ENCODE measurements at regions not wholly inside any gene's neighbourhood (a gene's known extent, or its start where the extent isn't known, plus 50 kb on each side); places are given as distances from the start of the nearest gene placed in this dataset.
A peak's percentile ranks its signal among the peaks of the same experiment; 100 is the strongest.
"Not testable (repeated sequence)": the region's sequence is repeated elsewhere in the genome, so short reads cannot be mapped to it uniquely, and the experiment has no call there.

DNA sequence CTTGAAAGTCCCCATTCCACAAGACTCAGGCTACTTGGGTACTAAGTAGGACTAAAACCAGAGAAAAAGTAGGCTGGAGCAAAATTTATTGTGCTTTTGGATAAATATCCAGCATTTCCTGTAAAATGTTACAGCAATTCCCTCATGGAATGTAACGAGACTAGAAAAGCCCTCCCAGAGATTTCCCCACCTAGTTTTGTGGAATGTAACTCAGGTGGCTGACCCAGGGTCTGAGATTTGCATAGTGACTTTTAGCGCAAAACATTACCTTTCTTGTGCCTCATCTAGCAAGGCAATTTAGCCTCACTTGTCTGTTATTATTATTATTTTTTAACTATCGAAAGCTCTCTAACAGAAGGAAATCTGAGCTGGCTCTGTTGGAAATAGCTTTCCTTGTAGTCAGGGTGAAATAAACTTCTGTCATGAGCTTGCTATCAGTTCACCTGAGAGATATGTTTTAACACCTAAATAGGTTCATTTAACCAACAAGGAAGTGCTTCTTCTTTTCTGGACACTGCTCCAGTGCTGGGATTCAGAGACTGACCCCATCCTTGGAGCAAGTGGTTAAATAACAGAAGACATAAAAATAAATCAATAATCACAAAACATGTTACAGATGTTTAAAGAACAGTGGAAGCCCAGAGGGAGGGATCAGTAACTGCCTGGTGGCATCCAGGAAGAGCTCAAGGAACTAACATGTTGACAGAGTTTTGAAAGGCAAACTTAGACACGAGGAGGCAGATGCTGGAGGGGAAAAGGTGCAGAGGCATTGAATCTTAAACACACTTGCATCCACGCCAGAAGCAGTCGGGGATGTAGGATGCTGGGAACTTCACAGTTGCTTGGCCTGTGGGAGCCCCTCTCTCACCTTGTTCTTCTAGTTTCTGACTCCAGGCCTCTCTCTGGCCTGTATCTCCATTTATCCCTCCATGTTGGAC lies 68.3 kb upstream of the RHOU start:
- H3K4me3 ChIP-seq (ENCODE audit: low read length), result no peak overlapping the region
- DNase-seq (ENCODE audit: low read depth), result no peak
- TF ChIP-seq, protein P1, sequence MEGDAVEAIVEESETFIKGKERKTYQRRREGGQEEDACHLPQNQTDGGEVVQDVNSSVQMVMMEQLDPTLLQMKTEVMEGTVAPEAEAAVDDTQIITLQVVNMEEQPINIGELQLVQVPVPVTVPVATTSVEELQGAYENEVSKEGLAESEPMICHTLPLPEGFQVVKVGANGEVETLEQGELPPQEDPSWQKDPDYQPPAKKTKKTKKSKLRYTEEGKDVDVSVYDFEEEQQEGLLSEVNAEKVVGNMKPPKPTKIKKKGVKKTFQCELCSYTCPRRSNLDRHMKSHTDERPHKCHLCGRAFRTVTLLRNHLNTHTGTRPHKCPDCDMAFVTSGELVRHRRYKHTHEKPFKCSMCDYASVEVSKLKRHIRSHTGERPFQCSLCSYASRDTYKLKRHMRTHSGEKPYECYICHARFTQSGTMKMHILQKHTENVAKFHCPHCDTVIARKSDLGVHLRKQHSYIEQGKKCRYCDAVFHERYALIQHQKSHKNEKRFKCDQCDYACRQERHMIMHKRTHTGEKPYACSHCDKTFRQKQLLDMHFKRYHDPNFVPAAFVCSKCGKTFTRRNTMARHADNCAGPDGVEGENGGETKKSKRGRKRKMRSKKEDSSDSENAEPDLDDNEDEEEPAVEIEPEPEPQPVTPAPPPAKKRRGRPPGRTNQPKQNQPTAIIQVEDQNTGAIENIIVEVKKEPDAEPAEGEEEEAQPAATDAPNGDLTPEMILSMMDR (IDR thresholded peaks at IDR 0.05; ENCODE audit: insufficient read depth, low read depth, low read length, missing control alignments), result no peak

DNA sequence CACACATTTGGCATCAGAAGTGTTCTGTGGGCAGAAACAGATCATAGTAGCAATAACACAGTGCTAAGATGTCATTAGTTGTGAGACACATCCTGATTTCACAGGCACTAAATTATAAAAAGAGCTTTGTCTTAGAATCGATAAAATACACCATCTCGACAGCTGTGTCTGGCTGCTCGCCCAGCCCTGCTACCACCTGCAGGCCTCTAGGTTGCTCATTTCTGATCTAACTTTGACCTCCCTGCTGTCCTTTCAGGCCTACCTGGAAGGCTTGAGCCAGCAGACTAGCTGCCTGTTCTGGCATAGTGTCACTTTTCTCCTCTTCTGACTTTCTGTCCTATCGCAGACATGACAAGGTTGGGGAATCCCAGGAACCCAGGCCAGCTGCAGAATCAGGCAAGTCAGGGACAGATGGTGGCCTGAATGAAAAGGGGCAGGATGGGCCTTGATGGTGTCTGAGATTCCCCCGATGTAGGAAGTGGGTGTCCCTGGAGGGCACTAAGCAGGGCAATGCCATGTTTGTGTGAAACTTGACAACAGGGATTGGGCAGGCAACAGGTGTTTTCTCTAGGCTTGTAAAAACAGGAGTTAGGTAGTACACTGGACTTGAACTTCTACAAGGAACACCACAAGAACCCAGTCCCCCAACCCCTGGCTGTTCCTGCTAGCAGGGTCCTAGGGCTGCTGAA lies 66.6 kb upstream of the RHOU start:
- no peak for DNase-seq (ENCODE audit: low read depth)
- TF ChIP-seq, protein P1 (IDR thresholded peaks at IDR 0.05; ENCODE audit: insufficient read depth, low read depth, low read length, missing control alignments), result no peak
- H3K4me3 ChIP-seq (ENCODE audit: low read length), result no peak overlapping the region

DNA sequence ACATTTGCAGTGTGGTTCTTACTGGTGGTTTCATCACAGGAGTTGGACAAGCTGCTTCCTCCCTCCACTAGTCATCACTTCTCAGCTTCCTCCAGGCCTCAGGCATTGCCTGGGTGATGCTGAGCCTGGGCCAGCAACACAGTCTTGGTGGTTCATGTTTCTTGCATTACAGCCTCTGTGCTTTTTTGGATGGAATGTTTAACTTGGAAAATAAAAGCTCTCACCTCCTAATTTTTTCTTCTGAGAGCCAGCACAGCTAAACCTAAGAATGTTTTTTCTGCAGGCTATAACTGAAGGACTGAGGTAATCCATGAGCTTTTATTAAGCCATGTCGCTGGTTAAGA lies 66.1 kb upstream of the RHOU start:
- no peak overlapping the region for H3K4me3 ChIP-seq (ENCODE audit: low read length)
- DNase-seq (ENCODE audit: low read depth), result peak; percentile 31
- TF ChIP-seq, protein P1 (IDR thresholded peaks at IDR 0.05; ENCODE audit: insufficient read depth, low read depth, low read length, missing control alignments), result no peak

DNA sequence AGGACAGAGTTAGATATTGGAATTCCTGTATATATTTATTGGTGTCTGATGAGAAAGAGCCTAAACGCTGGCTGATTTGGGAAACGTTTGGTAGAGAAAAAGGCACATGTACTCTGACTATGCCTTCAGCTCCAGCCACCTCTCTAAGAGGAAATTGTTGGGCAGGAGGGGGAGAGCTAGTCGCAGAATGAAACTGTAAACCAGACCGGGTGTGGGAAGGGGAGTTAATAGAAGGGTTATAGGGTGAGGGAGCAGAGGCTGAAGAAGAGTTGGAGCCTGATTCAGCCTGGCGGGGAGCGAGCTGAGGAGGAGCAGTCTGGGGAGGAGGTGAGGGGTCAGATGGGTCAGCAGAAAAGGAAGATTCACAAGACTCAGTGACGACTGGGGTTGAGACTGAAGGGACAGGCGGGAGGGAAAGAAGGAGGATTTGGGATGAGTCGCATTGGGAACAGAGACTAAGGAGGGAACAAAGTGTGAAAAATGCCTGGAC lies 54.2 kb upstream of the RHOU start:
- DNase-seq (ENCODE audit: low read depth); H3K4me3 ChIP-seq (ENCODE audit: low read length): not testable (repeated sequence)

DNA sequence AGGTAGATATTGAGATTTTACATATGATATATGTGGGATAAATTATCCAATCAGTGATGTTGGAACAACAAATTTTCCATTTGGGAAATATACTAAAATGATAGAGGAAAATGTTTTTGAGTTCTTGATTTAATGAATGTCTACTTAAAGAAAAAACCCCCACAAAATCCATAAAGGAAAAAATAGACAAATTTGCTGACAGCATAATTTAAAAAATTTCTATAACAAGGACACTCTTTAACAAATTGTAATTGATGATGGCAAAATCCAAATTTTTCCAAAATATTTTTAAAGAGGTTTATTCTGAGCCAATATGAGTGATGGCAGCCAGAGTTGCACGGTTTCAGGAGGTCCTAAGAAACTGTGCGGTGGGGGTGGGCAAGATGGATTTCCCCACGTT lies 51.9 kb upstream of the RHOU start:
- H3K4me3 ChIP-seq (ENCODE audit: low read length), result no peak overlapping the region
- TF ChIP-seq, protein P1 (IDR thresholded peaks at IDR 0.05; ENCODE audit: insufficient read depth, low read depth, low read length, missing control alignments), result no peak
- no peak for DNase-seq (ENCODE audit: low read depth)

DNA sequence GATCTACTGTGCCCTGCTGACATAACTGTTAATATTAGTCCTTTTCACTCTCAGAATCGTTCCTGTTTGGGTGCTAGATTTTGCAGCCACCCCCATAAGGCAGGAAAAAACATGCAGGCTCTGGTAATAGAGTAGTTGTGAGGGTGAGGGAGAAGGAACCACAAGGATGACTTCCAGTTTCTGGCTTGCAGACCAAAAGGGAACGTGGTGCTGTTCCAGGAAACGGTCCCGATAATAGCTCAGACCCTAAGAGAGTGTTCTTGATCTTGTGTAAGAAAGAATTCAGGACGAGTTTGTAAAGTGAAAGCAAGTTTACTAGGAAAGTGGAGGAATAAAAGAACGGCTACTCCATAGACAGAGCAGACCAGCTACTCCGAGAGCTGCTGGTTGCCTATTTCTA lies 50.7 kb upstream of the RHOU start:
- DNase-seq (ENCODE audit: low read depth), result no peak
- TF ChIP-seq, protein P1 (IDR thresholded peaks at IDR 0.05; ENCODE audit: insufficient read depth, low read depth, low read length, missing control alignments), result no peak
- H3K4me3 ChIP-seq (ENCODE audit: low read length), result no peak overlapping the region

DNA sequence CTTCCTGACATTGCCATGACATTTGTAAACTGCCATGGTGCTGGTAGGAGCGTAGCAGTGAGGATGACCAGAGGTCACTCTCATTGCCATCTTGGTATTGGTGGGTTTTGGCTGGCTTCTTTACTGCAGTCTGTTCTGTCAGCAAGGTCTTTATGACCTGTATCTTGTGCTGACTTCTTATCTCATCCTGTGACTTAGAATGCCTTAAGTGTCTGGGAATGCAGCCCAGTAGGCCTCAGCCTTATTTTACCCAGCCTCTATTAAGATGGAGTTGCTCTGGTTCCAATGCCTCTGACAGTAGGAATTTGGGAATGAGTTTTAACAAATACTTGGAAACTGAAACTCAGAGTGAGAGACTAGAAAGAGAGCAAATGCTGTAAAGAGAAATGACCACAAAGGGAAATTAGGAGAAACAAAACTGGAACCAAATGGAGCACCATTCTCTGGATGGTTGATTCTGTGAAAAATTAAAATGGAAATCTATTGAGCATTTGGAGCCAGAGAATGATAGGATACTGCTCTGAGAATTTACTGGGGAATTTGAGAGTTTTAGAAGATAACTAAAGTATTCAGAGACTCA lies 50.1 kb upstream of the RHOU start:
- no peak for DNase-seq (ENCODE audit: low read depth)
- H3K4me3 ChIP-seq (ENCODE audit: low read length), result no peak overlapping the region
- TF ChIP-seq, protein P1 (IDR thresholded peaks at IDR 0.05; ENCODE audit: insufficient read depth, low read depth, low read length, missing control alignments), result no peak

Measured in epithelial cell of esophagus (primary cell).